ENCODE measurements at regions not wholly inside any gene's neighbourhood (a gene's known extent, or its start where the extent isn't known, plus 50 kb on each side); places are given as distances from the start of the nearest gene placed in this dataset.

- peak overlapping the region in 1 of 4 donors; percentile 63 for H3K4me3 ChIP-seq
- H3K4me1 ChIP-seq: peaks cover 13 to 33% (median 26%) of the 10 kb centered on the region in 4 donors
- DNase-seq (ENCODE audit: extremely low spot score): no peak
- no peak overlapping the region for H3K27ac ChIP-seq (replicated peaks in 1 of 4)
- whole genome bisulfite sequencing: 94% methylated on average over 12 of the region's 12 CpGs
- intact Hi-C loops (cut with DNase I): loop anchor here (10.0 kb wide), 2 partner anchors 124 to 334 kb away; partner anchors contain the start of gene DLL1
- H3K9me3 ChIP-seq: no peaks in the 10 kb centered on the region
- H3K36me3 ChIP-seq: no peaks in the 10 kb centered on the region
- TF ChIP-seq CTCF (IDR thresholded peaks at IDR 0.05) (no peak), POLR2A (IDR thresholded peaks at IDR 0.05; ENCODE audit: low read depth) (no peak)
- H3K27me3 ChIP-seq: peaks cover 0 to 19% (median 5%) of the 10 kb centered on the region in 4 donors
These were observed 209.6 kb downstream of the ERMARD start for GRCh38 chr6:169960886-169961611.

- TF ChIP-seq EP300 (IDR thresholded peaks at IDR 0.05): no peak
- TF ChIP-seq POLR2AphosphoS5 (IDR thresholded peaks at IDR 0.05): no peak
- no peak for TF ChIP-seq POLR2A (IDR thresholded peaks at IDR 0.05; ENCODE audit: low read depth)
- no peak for TF ChIP-seq CTCF (IDR thresholded peaks at IDR 0.05)
- intact Hi-C loops (cut with DNase I): loop anchor here (10.0 kb wide), 2 partner anchors 124 to 334 kb away; partner anchors contain the start of gene DLL1
- H3K4me3 ChIP-seq: no peak overlapping the region
- DNase-seq (ENCODE audit: extremely low spot score): peak; percentile 53
- H3K36me3 ChIP-seq: no peaks in the 10 kb centered on the region
- 89% methylated on average over 8 of the region's 10 CpGs for WGBS
- H3K27ac ChIP-seq (replicated peaks in 1 of 4): no peak overlapping the region
- no peaks in the 10 kb centered on the region for H3K9me3 ChIP-seq
- H3K4me1 ChIP-seq: peaks cover 13 to 33% (median 26%) of the 10 kb centered on the region in 4 donors
- H3K27me3 ChIP-seq: peaks cover 0 to 19% (median 5%) of the 10 kb centered on the region in 4 donors
These were observed 209.1 kb downstream of the ERMARD start for GRCh38 chr6:169960521-169960885.

GRCh38 chr6:169960003-169960344 is 208.6 kb downstream of the ERMARD start:
- intact Hi-C loops (cut with DNase I): loop anchor here (10.0 kb wide), 2 partner anchors 125 to 335 kb away; partner anchors contain the start of gene DLL1
- Histone ChIP-seq H3K9me3 (no peaks in the 10 kb centered on the region), H3K36me3 (no peaks in the 10 kb centered on the region), H3K27ac (replicated peaks in 1 of 4) (no peak overlapping the region), H3K27me3 (peaks cover 0 to 19% (median 5%) of the 10 kb centered on the region in 4 donors), H3K4me1 (peaks cover 13 to 33% (median 26%) of the 10 kb centered on the region in 4 donors), H3K4me3 (no peak overlapping the region)
- TF ChIP-seq EP300 (IDR thresholded peaks at IDR 0.05): no peak
- TF ChIP-seq POLR2A (IDR thresholded peaks at IDR 0.05; ENCODE audit: low read depth): no peak
- no peak for TF ChIP-seq POLR2AphosphoS5 (IDR thresholded peaks at IDR 0.05)
- TF ChIP-seq CTCF (IDR thresholded peaks at IDR 0.05): no peak
- WGBS: 93% methylated on average over 3 of the region's 4 CpGs
- DNase-seq (ENCODE audit: extremely low spot score): no peak

GRCh38 chr6:169959136-169960002 is 207.9 kb downstream of the ERMARD start:
- H3K27ac ChIP-seq (replicated peaks in 1 of 4): no peak overlapping the region
- intact Hi-C loops (cut with DNase I): loop anchor here (10.0 kb wide), 2 partner anchors 125 to 335 kb away; partner anchors contain the start of gene DLL1
- peak overlapping the region in 3 of 4 donors; percentile 5 to 26 (median 10) for H3K4me3 ChIP-seq
- 50% methylated on average over 22 of the region's 28 CpGs for WGBS
- H3K4me1 ChIP-seq: peaks cover 13 to 33% (median 26%) of the 10 kb centered on the region in 4 donors
- H3K9me3 ChIP-seq: no peaks in the 10 kb centered on the region
- peaks cover 0 to 19% (median 5%) of the 10 kb centered on the region in 4 donors for H3K27me3 ChIP-seq
- H3K36me3 ChIP-seq: no peaks in the 10 kb centered on the region
- TF ChIP-seq POLR2A (IDR thresholded peaks at IDR 0.05; ENCODE audit: low read depth): no peak
- peak in 1 of 2 donors; percentile 17 for TF ChIP-seq POLR2AphosphoS5 (IDR thresholded peaks at IDR 0.05)
- peak in 1 of 3 experiments; percentile 5 for TF ChIP-seq CTCF (IDR thresholded peaks at IDR 0.05)
- peak; percentile 91 for DNase-seq (ENCODE audit: extremely low spot score)

All from esophagus muscularis mucosa (tissue), 4 donors.